OCI-LY3 (cell line): ENCODE measurements at regions not wholly inside any gene's neighbourhood (a gene's known extent, or its start where the extent isn't known, plus 50 kb on each side); places are given as distances from the start of the nearest gene placed in this dataset.

Source experiments
- H2AFZ ChIP-seq: fragments of 200-600, 300-600 bp; shearing (Covaris generic); 2 replicates; pipeline ENCODE4 v1.6.0; 2014; ENCODE audit warnings: antibody characterized with exemption, low read depth, low read length
- H3K27ac ChIP-seq: fragments of 200-600, 300-600 bp; sonication (generic); 2 replicates; pipeline ENCODE4 v1.5.1; 2014; ENCODE audit warnings: mild to moderate bottlenecking, low read length, moderate library complexity, mixed read lengths
- H3K27me3 ChIP-seq: fragments of 200-600, 300-600 bp; sonication (generic); 2 replicates; pipeline ENCODE4 v1.6.1; 2014; ENCODE audit warnings: low read depth, low read length, mixed read lengths
- H3K36me3 ChIP-seq: fragments of 200-600, 300-600 bp; sonication (generic); replicated peaks from 2 replicates; pipeline ENCODE3; 2014; ENCODE audit warnings: low read depth, low read length, mixed read lengths
- H3K4me1 ChIP-seq: fragments of 300-600, 200-600 bp; sonication (generic); 2 replicates; pipeline ENCODE4 v1.6.1; 2014; ENCODE audit warnings: low read length, mixed read lengths
- H3K4me2 ChIP-seq: fragments of 200-600, 300-600 bp; sonication (generic); 2 replicates; pipeline ENCODE4 v1.6.1; 2014; ENCODE audit warnings: low read length, mixed read lengths
- H3K4me3 ChIP-seq: fragments of 300-600, 200-600 bp; sonication (generic); 2 replicates; pipeline ENCODE4 v1.5.1; 2014; ENCODE audit warnings: antibody characterized with exemption, mild to moderate bottlenecking, low read length, moderate library complexity
- H3K79me2 ChIP-seq: fragments of 300-600, 200-600 bp; shearing (Covaris generic); 2 replicates; pipeline ENCODE4 v1.6.1; 2014; ENCODE audit warnings: mild to moderate bottlenecking, low read length, mixed read lengths
- H3K9ac ChIP-seq: fragments of 300-600, 200-600 bp; shearing (Covaris generic); 2 replicates; pipeline ENCODE4 v1.6.0; 2014; ENCODE audit warnings: mild to moderate bottlenecking, low read length, moderate library complexity
- H3K9me3 ChIP-seq: fragments of 200-600, 300-600 bp; shearing (Covaris generic); 2 replicates; pipeline ENCODE4 v1.6.1; 2014; ENCODE audit warnings: low read length, mixed read lengths; ENCODE audit not compliant: insufficient read depth
- H4K20me1 ChIP-seq: fragments of 200-600, 300-600 bp; sonication (generic); 2 replicates; pipeline ENCODE4 v1.6.1; 2016; ENCODE audit warnings: low read length, mixed read lengths; ENCODE audit not compliant: insufficient read depth
- CTCF ChIP-seq: fragments of 200-600, 300-600 bp; sonication (generic); IDR thresholded peaks from 2 replicates; pipeline ENCODE4 v1.5.1; 2014; ENCODE audit warnings: antibody characterized with exemption, low read length, low read depth
- EZH2phosphoT487 ChIP-seq: fragments of 200-600 bp; shearing (Covaris generic); IDR thresholded peaks from 2 replicates; pipeline ENCODE4 v1.6.1; 2018; ENCODE audit warnings: antibody characterized with exemption, mixed run types, low read depth

DNA sequence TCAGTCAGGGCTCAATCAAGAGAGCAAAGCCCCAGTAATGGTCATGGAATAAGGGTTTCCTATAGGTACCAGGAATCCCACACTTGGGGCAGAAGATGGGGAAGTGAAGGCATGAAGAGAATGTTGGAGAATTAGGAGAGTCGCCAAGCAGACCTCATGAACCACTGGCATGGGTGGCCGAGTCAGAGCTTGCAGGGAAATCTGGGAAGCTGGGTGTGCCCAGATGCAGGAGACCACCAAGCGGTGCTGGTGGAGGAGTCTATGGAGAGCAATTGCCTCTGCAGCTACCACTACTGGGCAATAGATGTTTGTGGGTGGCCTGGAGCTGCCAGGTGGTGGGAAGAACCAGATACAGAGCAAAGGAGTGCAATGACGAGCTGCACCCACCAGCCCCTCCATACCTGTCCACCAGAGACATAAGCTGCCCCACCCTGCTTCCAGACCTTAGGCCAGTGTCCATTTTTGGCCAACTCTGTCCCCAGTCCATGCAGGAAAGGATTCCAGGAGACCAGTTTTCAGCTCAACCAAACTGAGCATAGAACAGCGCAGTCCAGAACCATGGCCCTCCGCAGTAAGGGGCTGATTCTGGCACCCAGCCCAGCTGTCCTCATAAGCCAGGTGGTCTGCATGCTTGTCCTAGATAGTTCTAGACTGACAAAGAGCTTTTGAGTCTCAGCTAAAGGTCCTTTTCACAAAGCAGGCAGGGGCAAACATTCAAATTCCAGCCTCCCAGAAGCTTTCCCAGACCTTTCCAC lies 323.9 kb downstream of the GADD45G start:
- no peak overlapping the region for H2AFZ ChIP-seq
- no peaks in the 10 kb centered on the region for H3K9me3 ChIP-seq
- no peak overlapping the region for H3K27ac ChIP-seq
- peaks cover 8% of the 10 kb centered on the region for H3K4me1 ChIP-seq
- peaks cover 33% of the 10 kb centered on the region for H3K27me3 ChIP-seq
- no peaks in the 10 kb centered on the region for H3K36me3 ChIP-seq
- no peak overlapping the region for H3K4me3 ChIP-seq
- no peak overlapping the region for H3K9ac ChIP-seq
- TF ChIP-seq EZH2phosphoT487 (no peak), CTCF (no peak)
- no peaks in the 10 kb centered on the region for H3K79me2 ChIP-seq
- no peak overlapping the region for H3K4me2 ChIP-seq
- no peaks in the 10 kb centered on the region for H4K20me1 ChIP-seq

DNA sequence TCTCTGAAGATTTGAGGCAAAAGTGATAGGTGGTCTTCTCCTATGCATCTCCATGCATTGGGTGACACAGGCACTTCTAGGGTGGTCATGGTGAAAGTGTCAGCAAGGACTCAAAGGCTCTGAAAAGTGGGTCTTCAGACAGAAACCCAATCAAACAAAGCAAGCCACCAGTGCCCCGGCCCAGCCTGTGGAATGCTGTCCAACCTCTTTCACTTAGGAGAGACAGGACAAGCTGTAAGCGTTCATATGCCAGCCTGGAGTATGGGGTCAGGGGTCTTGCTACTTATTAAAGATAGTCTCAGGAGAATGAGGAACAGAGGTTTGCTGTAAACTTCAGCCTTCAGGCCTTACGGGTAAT lies 324.5 kb downstream of the GADD45G start:
- H3K36me3 ChIP-seq = no peaks in the 10 kb centered on the region
- no peaks in the 10 kb centered on the region for H3K9me3 ChIP-seq
- no peak for TF ChIP-seq EZH2phosphoT487
- H3K27me3 ChIP-seq = peaks cover 34% of the 10 kb centered on the region
- no peaks in the 10 kb centered on the region for H4K20me1 ChIP-seq
- no peak overlapping the region for H3K27ac ChIP-seq
- H3K9ac ChIP-seq = no peak overlapping the region
- no peak overlapping the region for H3K4me3 ChIP-seq
- H3K4me1 ChIP-seq = peaks cover 2% of the 10 kb centered on the region
- H3K4me2 ChIP-seq = no peak overlapping the region
- no peaks in the 10 kb centered on the region for H3K79me2 ChIP-seq
- no peak overlapping the region for H2AFZ ChIP-seq

- Histone ChIP-seq H3K79me2 (no peaks in the 10 kb centered on the region), H3K36me3 (no peaks in the 10 kb centered on the region), H3K9ac (no peak overlapping the region), H4K20me1 (no peaks in the 10 kb centered on the region), H2AFZ (no peak overlapping the region), H3K9me3 (no peaks in the 10 kb centered on the region), H3K4me2 (no peak overlapping the region), H3K4me1 (no peaks in the 10 kb centered on the region), H3K27me3 (peaks cover 37% of the 10 kb centered on the region), H3K27ac (no peak overlapping the region), H3K4me3 (no peak overlapping the region)
- no peak for TF ChIP-seq CTCF
- TF ChIP-seq EZH2phosphoT487 = no peak
Measured at GRCh38 chr9:89929673-89930480, 325.1 kb downstream of the GADD45G start.

- Histone ChIP-seq H3K27ac (no peak overlapping the region), H3K9me3 (no peaks in the 10 kb centered on the region), H3K4me1 (no peaks in the 10 kb centered on the region), H2AFZ (no peak overlapping the region), H3K4me3 (no peak overlapping the region), H3K9ac (no peak overlapping the region), H3K4me2 (no peak overlapping the region), H3K36me3 (no peaks in the 10 kb centered on the region), H3K27me3 (peaks cover 46% of the 10 kb centered on the region), H3K79me2 (no peaks in the 10 kb centered on the region), H4K20me1 (no peaks in the 10 kb centered on the region)
- no peak for TF ChIP-seq CTCF
- no peak for TF ChIP-seq EZH2phosphoT487
Measured at GRCh38 chr9:89933578-89933977, 328.8 kb downstream of the GADD45G start.
